ENCODE measurements at regions not wholly inside any gene's neighbourhood (a gene's known extent, or its start where the extent isn't known, plus 50 kb on each side); places are given as distances from the start of the nearest gene placed in this dataset.

GRCh38 chr2:10964052-10964790 lies 52.5 kb downstream of the KCNF1 start:
- DNase-seq, result no peak

- DNase-seq, result no peak
Measured at GRCh38 chr2:10965241-10965843, 53.6 kb downstream of the KCNF1 start.

- no peak for DNase-seq
Measured at GRCh38 chr2:10966056-10966455, 54.3 kb downstream of the KCNF1 start.

GRCh38 chr2:10966741-10967140 lies 55.0 kb downstream of the KCNF1 start:
- DNase-seq, result no peak

- DNase-seq, result no peak
Measured at GRCh38 chr2:10968176-10968575, 56.4 kb downstream of the KCNF1 start.

- DNase-seq, result no peak
Measured at GRCh38 chr2:10970666-10971065, 58.9 kb downstream of the KCNF1 start.

- no peak for DNase-seq
Measured at GRCh38 chr2:10971161-10971887, 59.6 kb downstream of the KCNF1 start.

- no peak for DNase-seq
Measured at GRCh38 chr2:10971888-10972260, 60.1 kb downstream of the KCNF1 start.

- DNase-seq, result no peak
Measured at GRCh38 chr2:10972683-10973433, 61.1 kb downstream of the KCNF1 start.

GRCh38 chr2:10973766-10974165 lies 62.0 kb downstream of the KCNF1 start:
- no peak for DNase-seq

- DNase-seq, result no peak
Measured at GRCh38 chr2:10977003-10977402, 65.3 kb downstream of the KCNF1 start.

- no peak for DNase-seq
Measured at GRCh38 chr2:10977621-10978020, 65.9 kb downstream of the KCNF1 start.

GRCh38 chr2:10978090-10978670 lies 66.4 kb downstream of the KCNF1 start:
- DNase-seq, result no peak

- DNase-seq, result no peak
Measured at GRCh38 chr2:10980071-10980470, 68.3 kb downstream of the KCNF1 start.

- no peak for DNase-seq
Measured at GRCh38 chr2:10980886-10981425, 69.2 kb downstream of the KCNF1 start.

- no peak for DNase-seq
Measured at GRCh38 chr2:10981451-10981850, 69.7 kb downstream of the KCNF1 start.

- DNase-seq, result no peak
Measured at GRCh38 chr2:10981941-10982431, 70.3 kb downstream of the KCNF1 start.

GRCh38 chr2:10982931-10983701 lies 71.4 kb downstream of the KCNF1 start:
- DNase-seq, result no peak

GRCh38 chr2:10983711-10984110 lies 72.0 kb downstream of the KCNF1 start:
- DNase-seq, result no peak

GRCh38 chr2:10984418-10985135 lies 72.8 kb downstream of the KCNF1 start:
- DNase-seq, result no peak

GRCh38 chr2:10985260-10985659 lies 73.5 kb downstream of the KCNF1 start:
- no peak for DNase-seq
